ENCODE measurements at regions not wholly inside any gene's neighbourhood (a gene's known extent, or its start where the extent isn't known, plus 50 kb on each side); places are given as distances from the start of the nearest gene placed in this dataset.

- TF ChIP-seq EP300 (IDR thresholded peaks at IDR 0.05): no peak
- TF ChIP-seq POLR2A (IDR thresholded peaks at IDR 0.05; ENCODE audit: low read depth): no peak
- no peak for TF ChIP-seq POLR2AphosphoS5 (IDR thresholded peaks at IDR 0.05)
- TF ChIP-seq CTCF (IDR thresholded peaks at IDR 0.05): no peak
Observed at GRCh38 chr6:14393910-14394309, 276.3 kb downstream of the CD83 start.
